Medulla oblongata (tissue), 1 donor: ENCODE measurements at regions not wholly inside any gene's neighbourhood (a gene's known extent, or its start where the extent isn't known, plus 50 kb on each side); places are given as distances from the start of the nearest gene placed in this dataset.

Experiments used
- DNase-seq: peaks from one replicate; pipeline ENCODE4 v3.0.0-alpha.2; 2015; ENCODE audit errors: extremely low spot score

DNA sequence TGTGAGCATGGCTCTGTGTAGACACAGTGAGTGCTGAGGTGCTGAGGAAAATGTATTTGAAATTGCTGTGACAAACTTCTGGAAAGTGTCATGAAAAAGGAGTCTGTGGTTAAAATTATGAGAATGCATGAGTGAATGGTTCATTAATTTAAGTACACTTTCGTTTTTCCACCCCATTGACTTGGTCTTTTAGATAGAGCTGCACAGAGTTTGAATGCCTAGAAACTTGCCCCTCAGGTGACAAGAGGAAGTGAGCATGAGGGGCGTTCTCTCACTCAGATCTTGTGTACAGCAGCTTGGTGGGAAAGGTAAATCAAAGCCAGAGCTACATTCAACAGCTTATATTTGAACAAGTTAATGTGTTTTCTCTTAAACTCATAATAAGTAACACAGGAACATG lies 296.8 kb downstream of the WDR72 start:
- no peak for DNase-seq

DNA sequence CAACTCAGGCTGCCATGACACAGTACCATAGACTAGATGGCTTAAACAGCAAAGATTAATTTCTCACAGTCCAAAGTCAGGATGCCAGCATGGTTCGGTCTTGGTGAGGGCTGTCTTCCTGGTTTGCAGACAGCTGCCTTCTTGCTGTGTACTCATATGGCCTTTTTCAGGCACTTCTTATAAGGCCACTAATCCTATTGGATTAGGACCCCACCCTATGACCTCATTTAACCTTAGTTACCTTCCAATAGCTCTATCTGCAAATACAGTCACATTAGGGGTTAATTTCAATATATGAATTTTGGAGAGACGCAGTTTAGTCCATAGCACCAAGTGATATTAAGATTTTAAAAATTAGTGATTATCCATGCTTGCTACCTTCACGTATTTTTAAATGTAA lies 297.8 kb downstream of the WDR72 start:
- no peak for DNase-seq

DNA sequence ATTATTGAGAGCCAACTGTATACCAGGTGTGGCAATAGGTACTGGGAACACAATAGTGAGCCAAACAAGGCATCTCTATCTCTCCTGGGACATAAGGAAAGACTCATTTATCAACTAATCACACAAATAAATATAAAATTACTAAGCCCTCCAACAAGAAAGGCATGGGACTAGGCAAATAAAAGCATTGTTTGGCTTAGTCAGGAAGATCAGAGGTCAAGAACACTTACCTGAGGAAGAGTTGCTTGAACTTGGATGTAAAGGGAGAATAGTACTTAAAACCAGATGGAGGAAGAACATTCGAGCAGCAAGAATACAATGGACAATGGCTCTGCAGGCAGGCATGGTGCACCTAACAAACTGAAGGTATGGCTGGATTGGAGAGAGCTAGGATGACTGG lies 300.7 kb downstream of the WDR72 start:
- DNase-seq, result no peak

DNA sequence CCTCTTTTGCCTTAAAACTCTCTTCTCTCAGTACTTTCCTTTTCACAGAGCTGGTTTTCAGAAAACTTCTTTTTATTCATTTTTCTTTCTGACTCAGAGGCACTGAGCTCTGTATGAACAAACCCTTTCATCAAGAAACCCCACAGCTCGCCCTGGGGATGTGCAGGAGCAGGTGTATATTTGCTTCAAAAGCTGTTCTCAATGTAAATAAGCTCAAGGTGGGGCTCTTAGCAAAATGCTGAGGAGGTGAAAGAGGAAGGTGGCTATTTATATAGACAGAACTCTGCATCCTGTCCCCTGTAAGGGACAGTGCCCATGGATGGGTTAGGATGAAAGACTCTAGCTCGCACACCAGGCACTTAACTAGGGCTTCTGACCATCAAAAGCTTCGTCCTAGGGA lies 302.0 kb downstream of the WDR72 start:
- no peak for DNase-seq

DNA sequence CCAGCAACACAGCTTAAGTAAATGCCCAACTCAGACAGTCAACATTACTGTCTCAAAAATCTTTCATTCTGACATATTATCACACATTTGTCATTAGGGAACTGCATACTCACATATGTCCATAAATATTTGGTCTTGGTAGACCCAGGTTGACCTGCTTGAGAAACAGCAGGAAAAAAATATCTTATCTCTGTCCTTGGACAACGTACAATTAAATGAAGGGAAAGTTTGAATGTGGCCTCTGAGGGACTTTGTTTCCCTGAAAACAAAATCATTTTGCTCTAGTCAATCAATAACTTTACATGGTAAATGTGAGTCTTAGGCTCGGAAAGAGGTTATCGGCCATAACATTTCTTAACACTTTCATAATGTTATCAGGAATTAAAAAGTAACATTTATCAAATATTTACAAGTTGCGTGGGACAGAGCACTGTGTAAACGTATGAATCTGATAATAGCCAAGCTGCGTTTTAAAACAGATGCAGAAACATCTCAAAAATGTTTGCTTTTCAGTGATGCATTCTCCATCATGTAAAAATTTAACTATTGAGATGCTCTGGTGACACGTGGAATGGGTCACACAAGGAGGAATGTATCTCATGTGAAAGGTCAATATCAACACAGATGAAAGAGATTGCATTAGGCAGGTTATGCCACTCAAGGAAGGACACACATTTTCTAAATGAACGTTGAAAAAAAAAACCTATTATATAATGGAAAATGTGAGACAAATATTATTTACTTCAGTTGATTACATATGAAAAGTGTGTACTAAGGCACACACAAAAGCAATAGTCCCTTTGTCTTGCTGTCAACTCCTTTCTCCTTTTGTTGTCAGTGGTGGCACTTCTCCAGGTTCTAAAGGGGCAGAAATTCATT lies 304.4 kb downstream of the WDR72 start:
- no peak for DNase-seq

DNA sequence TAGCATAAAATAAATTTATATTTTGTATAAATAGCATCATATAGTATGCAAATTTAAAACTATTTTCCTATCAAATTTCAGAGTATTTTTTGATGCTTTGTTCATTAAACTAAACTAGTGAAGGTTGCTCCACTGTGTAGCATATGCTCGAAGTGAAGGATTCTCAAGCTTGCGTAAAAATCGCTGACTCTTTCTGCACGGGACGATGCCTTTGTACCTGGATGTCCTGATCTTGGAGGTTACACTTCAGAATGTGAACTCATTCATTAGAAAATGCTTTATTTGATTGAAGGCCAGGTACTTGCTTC lies 305.0 kb downstream of the WDR72 start:
- DNase-seq, result no peak

DNA sequence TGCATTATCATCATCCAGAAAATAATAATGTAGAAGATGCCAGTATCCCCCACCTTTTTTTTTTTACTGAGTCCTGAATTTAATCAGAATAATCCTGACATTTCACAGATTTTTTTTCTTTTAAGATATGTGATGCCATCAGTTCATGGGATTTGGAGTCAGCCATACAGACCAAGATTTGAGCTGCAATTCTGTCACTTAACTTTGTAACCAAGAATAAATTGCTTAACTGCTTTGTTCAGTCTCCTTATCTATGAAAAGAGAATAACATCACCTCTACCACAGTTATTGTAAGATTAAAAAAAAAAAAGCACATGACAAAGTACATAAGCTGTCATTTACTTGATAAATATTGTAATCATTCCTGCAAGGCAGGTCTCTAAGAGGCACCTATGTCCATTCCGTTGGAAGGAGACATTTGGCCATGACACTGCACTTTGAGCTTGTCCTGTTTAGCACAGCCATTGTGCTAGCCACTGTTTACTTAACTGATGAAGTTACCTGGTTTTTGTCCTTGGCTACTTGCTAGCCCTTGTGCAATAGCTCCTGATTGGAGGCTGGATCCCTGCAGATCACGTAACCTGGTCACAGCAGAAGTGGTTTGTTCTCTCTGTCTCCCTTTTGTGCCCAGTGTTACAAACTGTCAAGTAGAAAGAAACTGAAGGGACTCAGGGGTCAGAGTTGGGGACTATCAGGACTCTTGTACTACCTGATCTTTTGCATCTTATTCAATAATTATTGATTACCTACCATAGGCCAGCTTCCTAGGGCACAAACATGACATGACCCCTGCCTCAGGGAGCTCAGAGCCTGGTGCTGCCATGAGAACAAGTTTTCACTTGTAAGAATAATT lies 306.0 kb downstream of the WDR72 start:
- DNase-seq, result no peak

DNA sequence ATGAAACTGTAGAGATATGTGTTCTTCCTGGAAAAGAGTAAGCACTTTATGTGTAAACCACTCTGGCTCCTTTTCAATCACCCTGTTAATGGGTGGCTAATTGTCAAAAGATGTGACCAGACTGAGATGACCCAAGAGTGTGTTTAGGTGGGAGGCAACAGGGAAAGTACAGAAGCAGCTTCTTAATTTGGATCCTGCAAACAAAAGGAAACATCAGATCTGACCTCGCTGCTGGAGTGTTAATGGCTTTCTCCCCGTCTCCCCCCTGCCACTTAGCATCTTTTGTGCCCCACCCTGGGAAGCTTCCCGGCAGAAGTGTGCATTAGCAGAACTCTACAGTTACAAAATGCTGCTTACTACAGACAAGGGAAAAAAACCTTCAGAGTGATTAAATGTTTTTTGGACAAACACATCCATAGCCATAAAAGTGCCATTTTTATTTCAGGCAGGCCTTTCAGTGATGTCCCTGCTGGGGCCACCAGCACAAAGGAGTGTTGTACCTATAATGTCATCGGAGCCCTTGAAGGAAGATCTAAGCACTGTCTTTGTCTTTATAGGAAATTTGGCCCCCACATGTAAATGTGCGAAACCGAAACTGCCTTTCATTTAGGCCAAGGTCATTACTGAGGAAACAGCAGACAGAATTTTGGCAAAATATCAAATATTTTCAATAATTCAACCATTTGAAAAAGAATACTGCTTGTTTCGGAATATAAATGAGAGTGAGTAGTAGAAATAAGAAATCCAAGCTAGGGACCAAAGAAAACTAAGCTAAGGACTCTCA lies 311.0 kb downstream of the WDR72 start:
- DNase-seq, result no peak

DNA sequence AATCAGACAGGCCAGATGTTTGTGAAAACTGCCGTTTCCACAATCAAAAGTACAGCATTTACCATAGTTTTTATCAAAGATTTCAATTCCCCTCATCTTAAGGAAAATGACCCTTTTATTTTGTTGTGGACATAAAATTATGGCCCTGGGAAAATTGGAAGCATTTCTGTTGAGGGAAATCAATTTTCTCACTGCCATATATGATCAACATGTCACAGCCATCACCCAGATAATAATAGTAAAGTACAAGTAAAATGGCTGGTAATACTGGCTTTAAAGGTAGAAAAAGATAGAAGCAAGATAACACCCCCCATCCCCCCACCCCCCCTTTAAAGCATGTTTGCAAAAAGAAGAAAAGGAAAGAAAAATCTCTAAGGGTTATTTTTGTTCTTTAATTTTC lies 311.7 kb downstream of the WDR72 start:
- DNase-seq, result no peak

DNA sequence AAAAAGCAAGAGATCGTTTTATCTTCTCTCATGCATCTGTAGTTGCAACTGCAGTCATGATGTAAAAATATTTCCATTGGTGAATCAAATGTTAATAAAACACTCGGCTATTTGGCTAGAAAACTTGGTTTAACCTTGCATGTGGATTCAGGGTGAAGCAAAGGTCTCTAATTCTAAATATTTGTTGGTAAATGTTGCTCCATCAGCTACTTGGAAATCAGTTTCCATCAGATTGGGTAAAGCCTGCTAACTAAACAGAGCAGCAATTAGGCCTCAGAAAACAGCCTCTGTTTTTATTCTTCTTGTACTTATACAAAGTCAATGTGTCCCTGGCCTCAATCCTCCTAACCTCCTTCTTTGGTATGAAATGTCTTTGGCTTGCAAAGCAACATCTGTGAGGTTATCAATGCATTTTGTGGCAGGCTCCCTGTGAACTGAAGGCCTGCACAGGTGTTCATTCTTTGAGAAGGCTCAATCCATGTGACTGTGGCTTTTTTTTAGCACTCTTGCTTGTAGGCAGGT lies 312.3 kb downstream of the WDR72 start:
- no peak for DNase-seq

DNA sequence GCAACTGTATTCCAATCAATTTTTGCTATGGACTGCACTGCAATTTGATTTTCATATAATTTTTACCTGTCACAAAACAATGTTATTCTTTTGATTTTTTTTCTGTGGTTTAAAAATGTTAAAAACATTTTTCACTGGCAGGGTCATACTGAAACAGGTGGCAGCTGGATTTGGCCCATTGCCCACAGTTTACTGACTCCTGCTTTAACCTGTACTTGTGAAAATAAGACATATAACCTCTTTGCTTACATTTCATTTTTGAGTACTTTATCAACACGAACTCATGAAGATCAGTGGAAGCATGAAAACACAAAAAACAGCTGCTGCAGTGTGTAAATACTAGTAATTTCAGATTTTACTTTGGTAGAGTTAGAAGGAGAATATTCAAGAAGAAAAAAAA lies 313.1 kb downstream of the WDR72 start:
- no peak for DNase-seq

DNA sequence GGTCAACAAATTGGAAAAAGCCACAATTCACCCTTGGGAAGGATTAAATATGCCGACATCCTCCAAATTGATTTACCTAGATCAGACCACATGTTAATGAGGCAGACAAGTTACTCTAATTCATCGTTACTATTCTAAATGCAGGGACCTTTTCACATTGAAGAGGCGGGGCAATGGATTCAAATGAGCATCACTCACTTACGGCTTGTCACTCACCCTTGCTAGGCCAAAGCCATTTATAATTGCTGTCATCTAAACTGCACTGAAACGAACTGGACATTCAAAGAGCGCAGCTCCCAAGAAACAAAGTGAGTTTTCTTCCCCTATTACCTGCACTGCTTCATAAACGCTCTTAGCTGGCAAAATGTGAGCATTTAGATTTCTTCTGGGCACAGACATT lies 313.9 kb downstream of the WDR72 start:
- no peak for DNase-seq

DNA sequence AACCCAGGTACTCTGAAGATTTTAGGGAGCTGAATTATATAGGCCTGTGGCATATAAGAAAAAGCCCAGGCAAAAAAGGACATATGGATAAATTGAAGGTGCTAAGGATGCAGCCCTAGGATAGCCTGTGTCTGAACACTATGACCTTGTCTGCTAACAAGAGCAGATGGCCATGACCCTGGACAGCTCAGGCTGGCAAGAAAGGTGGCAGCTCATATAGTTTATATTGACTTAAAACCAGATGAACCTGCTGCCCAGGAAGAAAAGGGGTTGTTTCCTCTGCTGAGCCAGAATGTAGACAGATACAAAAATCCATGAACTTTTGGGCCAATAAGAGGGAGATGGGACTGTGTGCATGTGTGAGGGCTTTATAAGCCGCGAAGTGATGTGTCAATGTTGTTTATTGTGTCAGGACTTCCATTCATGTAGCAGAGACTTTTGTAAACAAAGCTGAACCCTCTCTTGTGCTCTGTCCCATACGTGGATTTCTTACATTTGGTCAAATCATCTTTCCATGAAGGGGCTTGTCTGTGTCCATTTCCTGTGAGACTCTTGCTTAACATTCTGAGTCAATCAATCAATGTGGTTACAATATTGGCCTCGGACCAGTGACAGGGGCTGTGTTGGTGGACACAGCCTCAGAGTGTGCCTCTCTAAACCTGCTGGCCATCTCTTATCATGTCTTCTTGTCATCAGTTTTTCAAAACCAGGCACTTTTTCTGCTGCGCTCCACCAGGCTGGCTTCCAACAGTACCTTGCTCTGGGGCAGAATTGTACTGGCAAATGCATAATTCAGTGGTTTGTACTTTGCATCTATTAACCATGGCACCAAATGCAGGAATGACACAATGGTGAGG lies 321.2 kb downstream of the WDR72 start:
- no peak for DNase-seq

DNA sequence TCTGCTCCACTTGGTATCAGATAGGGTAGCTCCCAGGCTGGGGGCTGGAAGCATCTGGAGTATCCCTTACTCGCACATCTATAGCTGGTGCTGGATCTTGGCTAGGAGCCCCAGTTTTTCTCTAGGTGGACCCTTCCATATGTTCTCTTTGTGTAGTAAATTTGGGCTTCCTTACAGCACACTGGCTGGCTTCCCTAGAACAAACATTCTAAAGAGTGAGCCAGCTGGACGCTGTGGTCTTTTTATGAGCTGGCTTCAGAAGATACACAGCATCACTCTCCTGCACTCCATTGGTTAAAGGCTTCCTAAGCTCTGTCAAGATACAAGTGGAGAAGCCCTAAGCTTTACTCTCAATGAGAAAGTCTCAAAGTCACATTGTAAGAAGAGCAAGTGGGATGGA lies 322.1 kb downstream of the WDR72 start:
- DNase-seq, result no peak

DNA sequence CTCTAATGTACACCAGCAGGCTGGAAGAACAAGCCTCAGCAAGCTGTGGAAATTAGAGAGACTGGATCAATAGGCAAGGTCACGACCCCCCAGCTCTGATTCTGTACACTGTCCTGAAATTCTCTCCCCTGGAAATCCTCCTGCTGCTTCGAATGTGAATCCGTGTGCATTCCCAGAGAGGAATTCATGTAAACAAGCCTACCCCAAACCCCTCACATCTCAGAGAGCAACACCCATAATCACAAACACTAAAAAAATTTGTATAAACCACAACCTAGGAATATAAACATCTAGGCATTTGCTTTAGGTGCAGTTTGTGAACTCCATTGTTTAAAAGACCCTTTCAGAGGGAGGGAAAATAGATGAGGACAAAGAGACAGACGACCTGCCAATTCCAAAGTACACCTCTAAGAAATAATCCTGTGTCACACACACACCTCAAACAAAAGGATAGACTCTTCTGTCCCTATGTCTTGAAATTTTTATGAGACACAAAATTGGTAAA lies 325.2 kb downstream of the WDR72 start:
- DNase-seq, result no peak

DNA sequence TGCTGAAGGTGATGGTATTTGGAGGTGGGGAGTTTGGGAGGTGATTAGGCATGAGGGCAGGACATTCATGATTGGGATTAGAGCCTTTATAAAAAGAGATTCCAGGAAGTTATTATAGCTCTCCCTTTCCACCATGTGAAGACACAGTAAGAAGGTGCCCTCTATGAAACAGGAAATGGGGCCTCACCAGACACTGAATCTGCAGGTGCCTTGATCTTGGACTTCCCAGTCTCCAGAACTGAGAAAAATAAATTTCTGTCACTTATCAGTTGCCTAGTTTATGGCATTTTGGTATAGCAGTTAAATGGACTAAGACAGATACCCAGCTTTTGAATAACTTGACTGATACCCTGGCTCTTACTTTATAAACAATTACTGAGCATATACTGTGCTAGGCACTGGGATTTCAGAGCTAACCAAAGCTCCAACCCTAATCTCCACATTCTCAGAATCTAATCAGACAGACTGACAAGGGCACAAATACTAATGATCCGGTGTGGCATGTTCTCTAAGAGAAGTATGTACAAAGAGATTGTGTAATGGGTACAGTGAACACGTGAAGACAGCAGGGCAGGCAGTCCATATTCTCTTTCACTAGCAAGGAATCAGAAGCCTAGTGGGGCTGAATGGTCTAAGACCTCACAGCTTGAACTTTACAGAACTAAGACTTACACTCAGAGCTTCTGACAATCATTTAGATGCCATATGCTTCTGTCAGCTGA lies 343.1 kb downstream of the WDR72 start:
- no peak for DNase-seq

DNA sequence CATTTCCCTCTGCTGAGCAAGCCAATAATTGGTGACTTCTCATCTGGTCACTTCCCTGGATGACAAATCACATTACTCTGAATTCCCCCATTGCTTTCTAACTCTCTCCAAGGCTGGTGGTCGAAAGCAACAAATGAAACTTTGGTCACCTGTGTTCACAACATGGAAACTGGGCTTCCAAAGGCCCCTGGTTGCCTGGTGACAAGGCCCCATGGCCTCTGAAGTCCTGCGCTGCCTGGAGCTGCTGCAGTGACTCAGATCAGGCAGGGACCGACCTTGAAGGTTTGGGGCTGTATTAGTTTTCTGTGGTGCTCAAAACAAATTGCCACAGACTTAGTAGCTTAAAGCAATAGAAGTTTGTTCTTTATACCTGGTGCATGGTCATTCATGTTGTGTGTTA lies 345.3 kb downstream of the WDR72 start:
- DNase-seq, result no peak

DNA sequence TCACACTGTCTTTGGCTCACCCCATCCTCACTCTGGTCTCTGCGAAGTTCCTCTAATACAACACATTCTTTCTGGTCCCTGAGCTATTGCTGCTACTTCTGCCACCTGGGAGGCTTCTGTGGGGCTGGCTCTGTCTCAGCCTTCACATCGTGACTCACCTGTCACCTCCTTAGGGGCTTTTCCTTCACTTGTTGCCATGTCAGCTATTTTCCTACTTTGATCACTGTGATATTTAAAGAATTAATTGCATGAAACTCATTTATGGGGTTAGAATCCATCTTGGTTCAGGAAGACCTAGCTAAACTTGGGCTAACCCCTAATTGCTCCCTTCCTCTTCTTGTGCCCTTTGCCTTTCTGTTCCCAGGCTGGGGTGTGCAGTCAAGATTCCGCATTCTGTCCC lies 346.9 kb downstream of the WDR72 start:
- no peak for DNase-seq

DNA sequence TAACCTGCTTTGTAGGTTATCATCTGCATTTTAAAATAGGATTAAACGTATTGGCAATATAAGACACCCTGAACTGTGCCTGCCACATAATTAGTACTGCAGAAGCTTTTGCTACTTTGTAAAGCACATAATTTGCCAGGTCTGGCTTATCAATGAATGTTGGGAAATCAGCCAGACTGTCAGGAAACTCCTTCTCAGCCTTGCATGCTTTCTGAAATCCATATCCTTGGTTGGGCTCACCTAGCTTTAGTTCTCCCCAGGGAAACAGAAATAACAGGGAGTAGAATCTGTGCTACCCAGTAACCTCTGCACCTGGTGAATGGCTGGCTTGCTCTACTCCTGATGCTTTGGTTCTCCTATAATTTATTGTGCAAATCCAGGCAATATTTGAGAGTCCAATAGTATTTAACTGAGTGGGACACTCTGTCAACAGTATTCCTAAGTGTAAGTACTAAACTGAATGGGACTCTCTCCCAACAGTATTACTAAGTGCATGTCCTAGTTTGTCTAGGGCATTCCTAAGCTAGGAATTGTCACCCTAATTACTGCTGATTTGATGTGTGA lies 354.5 kb downstream of the WDR72 start:
- DNase-seq, result no peak

DNA sequence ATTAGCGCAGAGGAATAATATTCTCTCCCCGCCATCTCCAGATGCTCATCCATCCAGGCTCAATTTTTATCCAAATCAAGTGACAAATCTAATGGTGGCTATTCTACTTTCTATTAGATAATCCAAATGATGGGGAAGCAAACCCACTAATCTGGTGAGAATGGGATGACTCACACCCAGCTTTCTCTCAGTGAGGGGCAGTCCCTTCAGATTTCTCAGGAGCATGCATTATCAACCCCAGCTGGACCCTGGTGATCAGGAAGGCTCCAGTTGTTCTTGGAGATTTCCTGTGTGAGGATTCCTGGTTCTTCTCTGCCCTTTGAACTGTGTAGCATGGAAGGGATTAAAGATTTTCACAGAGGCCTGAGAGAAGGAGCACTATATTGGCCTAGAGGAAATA lies 358.0 kb downstream of the WDR72 start:
- no peak for DNase-seq
